Transverse colon (tissue), 4 donors: ENCODE measurements at regions not wholly inside any gene's neighbourhood (a gene's known extent, or its start where the extent isn't known, plus 50 kb on each side); places are given as distances from the start of the nearest gene placed in this dataset.

Experiments used
- CTCF ChIP-seq, 5 experiments: fragments of 200-600 bp in 3 of 5; fragments of 450-650 bp in 2 of 5; sonication (generic) in 3 of 5; IDR thresholded peaks; 1 replicate in 2 of 5; 2 replicates in 3 of 5; pipeline ENCODE4 v1.5.1; 2016 to 2017; ENCODE audit warnings: antibody characterized with exemption in 5 of 5, inconsistent platforms in 3 of 5, mild to moderate bottlenecking in 2 of 5, moderate library complexity in 1 of 5
- POLR2AphosphoS5 ChIP-seq, 3 donors: sonication (generic); formaldehyde crosslinking; IDR thresholded peaks; one replicate each; pipeline ENCODE4 v1.6.1; 2016; ENCODE audit warnings: antibody characterized with exemption in 3 of 3

DNA sequence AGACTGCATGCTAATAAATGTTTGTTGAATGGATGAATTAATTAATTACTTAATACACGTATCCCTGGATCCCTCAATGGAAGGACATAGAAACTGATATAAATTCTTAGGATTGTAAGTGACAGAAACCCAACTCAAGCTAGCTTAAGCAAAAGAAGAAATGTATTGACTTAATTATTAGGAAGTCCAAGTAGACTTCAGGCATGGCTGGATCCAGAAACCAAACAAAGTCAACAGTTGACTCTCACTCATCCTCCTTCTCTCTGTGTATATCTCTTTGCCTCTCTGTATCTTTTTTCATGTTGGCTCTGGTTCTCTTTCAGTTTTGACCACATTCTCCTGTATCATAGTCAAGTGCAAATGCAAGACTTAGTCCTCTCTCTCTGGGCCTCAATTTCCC is 82.0 kb upstream of the CTNNBL1 start:
- no peak for TF ChIP-seq CTCF (IDR thresholded peaks at IDR 0.05)
- TF ChIP-seq POLR2AphosphoS5 (IDR thresholded peaks at IDR 0.05) = no peak
